HepG2 (cell line): ENCODE measurements at regions not wholly inside any gene's neighbourhood (a gene's known extent, or its start where the extent isn't known, plus 50 kb on each side); places are given as distances from the start of the nearest gene placed in this dataset.

Experiments used
- ATAC-seq: fragments of 200-7000 bp; cut with Tn5 transposase; 3 replicates; pipeline ENCODE4 v1.9.1; 2020; ENCODE audit warnings: mild to moderate bottlenecking, moderate library complexity
- BruUV-seq: library from RNA; stranded (reverse); fragments of 400-500 nt; replicated peaks from 2 replicates; lab custom pipeline; 2021; lab: Mats Ljungman, UMichigan
- CTCF ChIA-PET: fragments of 300-600 bp; formaldehyde crosslinking; extraction: SDS; loops from one replicate; lab custom pipeline; 2021; ENCODE audit warnings: low total read pairs, inconsistent platforms, low intra/inter-chr PET ratio; lab: Yijun Ruan, JAX
- POLR2A ChIA-PET: fragments of 350-600 bp; sonication (Branson Sonifier 250); formaldehyde crosslinking; loops from one replicate; lab custom pipeline; 2020; ENCODE audit warnings: antibody characterized with exemption, inconsistent platforms; lab: Yijun Ruan, JAX
- DNase-seq: peaks from one replicate; pipeline ENCODE4 v3.0.0-alpha.2; 2015; ENCODE audit warnings: low spot score
- FAIRE-seq: peaks from 3 replicates; lab custom pipeline; 2011; peaks lifted over from hg19 to GRCh38; lab: Jason Lieb, UNC
- H2AFZ ChIP-seq: one replicate; pipeline ENCODE4 v1.6.1; 2011; ENCODE audit warnings: low read length, inconsistent platforms
- H3K27ac ChIP-seq: fragments of 300-600 bp; 3 replicates; pipeline ENCODE4 v1.8.0; 2011; ENCODE audit warnings: mixed run types, mild to moderate bottlenecking, mixed read lengths, low read length, inconsistent platforms; ENCODE audit not compliant: insufficient read depth; ENCODE audit errors: extremely low read length
- H3K27me3 ChIP-seq, 2 experiments: fragments of 200-600 bp in 1 of 2; 2 replicates in 1 of 2; 3 replicates in 1 of 2; pipeline versions ENCODE4 v1.6.0 to v1.8.0; 2011; ENCODE audit warnings: low read length in 2 of 2, mild to moderate bottlenecking in 2 of 2, moderate library complexity in 2 of 2, inconsistent platforms in 1 of 2; ENCODE audit not compliant: insufficient read depth in 2 of 2, control insufficient read depth in 1 of 2
- H3K36me3 ChIP-seq, 2 experiments: fragments of 200-600 bp in 1 of 2; replicated peaks in 1 of 2; 2 replicates in 1 of 2; 3 replicates in 1 of 2; pipeline versions ENCODE4 v1.5.1 to v1.8.0; 2011; ENCODE audit warnings: low read length in 2 of 2, inconsistent platforms in 1 of 2; ENCODE audit not compliant: insufficient read depth in 2 of 2, control insufficient read depth in 1 of 2
- H3K4me1 ChIP-seq: 2 replicates; pipeline ENCODE4 v1.5.1; 2012; ENCODE audit warnings: low read length, inconsistent platforms; ENCODE audit not compliant: insufficient read depth
- H3K4me2 ChIP-seq: 2 replicates; pipeline ENCODE4 v1.6.0; 2011; ENCODE audit warnings: low read depth, low read length, inconsistent platforms
- H3K4me3 ChIP-seq, 3 experiments: fragments of 200-600 bp in 1 of 3; sonication (generic), shearing (Covaris generic) in 1 of 3; replicated peaks in 1 of 3; 2 replicates each; pipeline ENCODE4 v1.5.1; 2011 to 2016; ENCODE audit warnings: low read length in 3 of 3, inconsistent platforms in 2 of 3, low read depth in 2 of 3, mild to moderate bottlenecking in 2 of 3, control low read depth in 1 of 3, mixed read lengths in 1 of 3; ENCODE audit not compliant: insufficient read depth in 1 of 3
- H3K79me2 ChIP-seq: one replicate; pipeline ENCODE4 v1.6.1; 2011; ENCODE audit warnings: low read length, inconsistent platforms; ENCODE audit not compliant: insufficient read depth
- H3K9ac ChIP-seq: 2 replicates; pipeline ENCODE4 v1.6.0; 2011; ENCODE audit warnings: mild to moderate bottlenecking, low read depth, low read length, inconsistent platforms; ENCODE audit not compliant: insufficient read depth
- H3K9me3 ChIP-seq: 2 replicates; pipeline ENCODE4 v1.5.1; 2012; ENCODE audit warnings: mild to moderate bottlenecking, low read length
- H4K20me1 ChIP-seq: 2 replicates; pipeline ENCODE4 v1.6.0; 2011; ENCODE audit warnings: inconsistent platforms, mild to moderate bottlenecking, low read length, moderate library complexity; ENCODE audit not compliant: insufficient read depth
- ELF4 ChIP-seq: sonication (generic); formaldehyde crosslinking; IDR thresholded peaks from 2 replicates; pipeline ENCODE4 v1.5.0; 2020; ENCODE audit warnings: missing genetic modification reagents, mild to moderate bottlenecking, moderate library complexity, borderline replicate concordance
- ESRRA ChIP-seq: sonication (generic); formaldehyde crosslinking; IDR thresholded peaks from 2 replicates; pipeline ENCODE4 v1.5.1; 2020; ENCODE audit warnings: mild to moderate bottlenecking, low read depth, missing genetic modification reagents
- HOXA7 ChIP-seq: sonication (generic); formaldehyde crosslinking; IDR thresholded peaks from 2 replicates; pipeline ENCODE4 v1.8.1; 2022; ENCODE audit warnings: mild to moderate bottlenecking, missing genetic modification reagents, moderate library complexity
- ZNF331 ChIP-seq: sonication (generic); formaldehyde crosslinking; IDR thresholded peaks from 2 replicates; pipeline ENCODE4 v1.4.0; 2020; ENCODE audit warnings: missing genetic modification reagents
- ZNF589 ChIP-seq: sonication (generic); formaldehyde crosslinking; conservative IDR thresholded peaks from 2 replicates; pipeline ENCODE4 v1.8.0; 2022; ENCODE audit warnings: mild to moderate bottlenecking, moderate library complexity, missing genetic modification reagents
- WGBS: methylation state at CpG from one replicate; pipeline ENCODE4 v1.1.6; 2017; ENCODE audit warnings: low lambda C conversion rate; 5-methylcytosine and 5-hydroxymethylcytosine counted together
- in situ Hi-C: cut with HindIII; loops from 2 replicates; pipeline ENCODE4 v1.10.0; 2017; ENCODE audit warnings: low pct_unique_long_range_greater_than_20kb; ENCODE audit not compliant: extremely low pct_ligation_motif_present
- intact Hi-C: fragments of 100-400 bp; cut with micrococcal nuclease; formaldehyde crosslinking; loops from one replicate; pipeline ENCODE4 v1.10.0; 2022; ENCODE audit not compliant: unreplicated experiment
- TF ChIP-seq, protein P1 (sequence below): sonication (generic); formaldehyde crosslinking; IDR thresholded peaks from 2 replicates; pipeline ENCODE4 v1.4.0; 2020; ENCODE audit warnings: missing genetic modification reagents
- TF ChIP-seq, protein P2 (sequence below): IDR thresholded peaks from 2 replicates; pipeline ENCODE4 v1.6.1; 2016; ENCODE audit warnings: mild to moderate bottlenecking, missing biosample characterization, missing genetic modification reagents
- TF ChIP-seq, protein P3 (sequence below): sonication (generic); formaldehyde crosslinking; IDR thresholded peaks from 2 replicates; pipeline ENCODE4 v1.8.0; 2022; ENCODE audit warnings: missing genetic modification reagents, mild to moderate bottlenecking, borderline replicate concordance

DNA sequence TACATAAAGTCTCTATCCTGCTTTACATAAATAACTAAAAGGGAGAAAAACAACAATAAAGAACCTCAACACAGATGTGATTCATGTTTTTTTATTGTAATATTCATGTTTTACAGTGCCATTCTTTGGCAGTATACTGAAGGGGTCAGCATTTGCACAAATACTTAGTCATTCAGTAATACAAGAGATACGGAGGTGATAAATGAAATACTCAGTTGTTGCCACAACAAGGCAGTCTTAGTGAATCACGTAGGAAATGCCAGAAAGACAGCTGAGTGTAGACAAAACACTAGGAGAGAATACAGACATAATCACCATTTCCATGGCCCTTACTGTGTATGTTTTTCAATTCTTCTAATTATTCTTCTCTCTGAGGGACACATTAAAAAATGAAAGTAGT is 910.4 kb downstream of the METTL15 start:
- DNase-seq (no peak), ATAC-seq (no peak), FAIRE-seq (no peak)
- Histone ChIP-seq H4K20me1 (no peaks in the 10 kb centered on the region), H3K4me3 (no peak overlapping the region), H3K4me2 (no peak overlapping the region), H3K79me2 (no peaks in the 10 kb centered on the region), H3K9ac (no peak overlapping the region), H3K27ac (no peak overlapping the region), H3K9me3 (peaks cover 10% of the 10 kb centered on the region; the same call in 1 of the 2 replicates), H3K27me3 (no peaks in the 10 kb centered on the region), H3K4me1 (no peaks in the 10 kb centered on the region), H2AFZ (no peak overlapping the region), H3K36me3 (no peaks in the 10 kb centered on the region)
- ChIA-PET CTCF (no interaction called here), POLR2A (no interaction called here)
- in situ Hi-C loops: no loop called here
- intact Hi-C loops: no loop called here
- TF ChIP-seq, protein P1, sequence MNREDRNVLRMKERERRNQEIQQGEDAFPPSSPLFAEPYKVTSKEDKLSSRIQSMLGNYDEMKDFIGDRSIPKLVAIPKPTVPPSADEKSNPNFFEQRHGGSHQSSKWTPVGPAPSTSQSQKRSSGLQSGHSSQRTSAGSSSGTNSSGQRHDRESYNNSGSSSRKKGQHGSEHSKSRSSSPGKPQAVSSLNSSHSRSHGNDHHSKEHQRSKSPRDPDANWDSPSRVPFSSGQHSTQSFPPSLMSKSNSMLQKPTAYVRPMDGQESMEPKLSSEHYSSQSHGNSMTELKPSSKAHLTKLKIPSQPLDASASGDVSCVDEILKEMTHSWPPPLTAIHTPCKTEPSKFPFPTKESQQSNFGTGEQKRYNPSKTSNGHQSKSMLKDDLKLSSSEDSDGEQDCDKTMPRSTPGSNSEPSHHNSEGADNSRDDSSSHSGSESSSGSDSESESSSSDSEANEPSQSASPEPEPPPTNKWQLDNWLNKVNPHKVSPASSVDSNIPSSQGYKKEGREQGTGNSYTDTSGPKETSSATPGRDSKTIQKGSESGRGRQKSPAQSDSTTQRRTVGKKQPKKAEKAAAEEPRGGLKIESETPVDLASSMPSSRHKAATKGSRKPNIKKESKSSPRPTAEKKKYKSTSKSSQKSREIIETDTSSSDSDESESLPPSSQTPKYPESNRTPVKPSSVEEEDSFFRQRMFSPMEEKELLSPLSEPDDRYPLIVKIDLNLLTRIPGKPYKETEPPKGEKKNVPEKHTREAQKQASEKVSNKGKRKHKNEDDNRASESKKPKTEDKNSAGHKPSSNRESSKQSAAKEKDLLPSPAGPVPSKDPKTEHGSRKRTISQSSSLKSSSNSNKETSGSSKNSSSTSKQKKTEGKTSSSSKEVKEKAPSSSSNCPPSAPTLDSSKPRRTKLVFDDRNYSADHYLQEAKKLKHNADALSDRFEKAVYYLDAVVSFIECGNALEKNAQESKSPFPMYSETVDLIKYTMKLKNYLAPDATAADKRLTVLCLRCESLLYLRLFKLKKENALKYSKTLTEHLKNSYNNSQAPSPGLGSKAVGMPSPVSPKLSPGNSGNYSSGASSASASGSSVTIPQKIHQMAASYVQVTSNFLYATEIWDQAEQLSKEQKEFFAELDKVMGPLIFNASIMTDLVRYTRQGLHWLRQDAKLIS: no peak
- TF ChIP-seq, protein P2, sequence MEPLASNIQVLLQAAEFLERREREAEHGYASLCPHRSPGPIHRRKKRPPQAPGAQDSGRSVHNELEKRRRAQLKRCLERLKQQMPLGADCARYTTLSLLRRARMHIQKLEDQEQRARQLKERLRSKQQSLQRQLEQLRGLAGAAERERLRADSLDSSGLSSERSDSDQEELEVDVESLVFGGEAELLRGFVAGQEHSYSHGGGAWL: no peak
- TF ChIP-seq ZNF331 (CRISPR knock-in tag) (no peak), ELF4 (CRISPR knock-in tag) (no peak), ZNF589 (no peak), ESRRA (CRISPR knock-in tag) (no peak), HOXA7 (no peak)
- TF ChIP-seq, protein P3, sequence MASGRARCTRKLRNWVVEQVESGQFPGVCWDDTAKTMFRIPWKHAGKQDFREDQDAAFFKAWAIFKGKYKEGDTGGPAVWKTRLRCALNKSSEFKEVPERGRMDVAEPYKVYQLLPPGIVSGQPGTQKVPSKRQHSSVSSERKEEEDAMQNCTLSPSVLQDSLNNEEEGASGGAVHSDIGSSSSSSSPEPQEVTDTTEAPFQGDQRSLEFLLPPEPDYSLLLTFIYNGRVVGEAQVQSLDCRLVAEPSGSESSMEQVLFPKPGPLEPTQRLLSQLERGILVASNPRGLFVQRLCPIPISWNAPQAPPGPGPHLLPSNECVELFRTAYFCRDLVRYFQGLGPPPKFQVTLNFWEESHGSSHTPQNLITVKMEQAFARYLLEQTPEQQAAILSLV: no peak
- WGBS: 2% methylated on average over 2 of the region's 2 CpGs
- no TSS peak for BruUV-seq
